Activated CD4-positive, alpha-beta T cell treated with anti-CD3 and anti-CD28 coated beads, Interleukin-2, Interleukin-6, amounts not matched to agents 100 ng/mL and 50 ng/mL, durations not matched to agents 16 hours and 8 hours (primary cell): ENCODE measurements at regions not wholly inside any gene's neighbourhood (a gene's known extent, or its start where the extent isn't known, plus 50 kb on each side); places are given as distances from the start of the nearest gene placed in this dataset.

ENCODE experiments used
- DNase-seq: peaks from one replicate; pipeline ENCODE4 v3.0.0-alpha.2; 2020

GRCh38 chr19:30314056-30314804 lies 58.0 kb upstream of the ZNF536 start:
- DNase-seq = no peak

GRCh38 chr19:30314805-30315155 lies 57.4 kb upstream of the ZNF536 start:
- no peak for DNase-seq

GRCh38 chr19:30315159-30315558 lies 57.0 kb upstream of the ZNF536 start:
- DNase-seq = no peak

- DNase-seq = no peak
Measured at GRCh38 chr19:30316000-30316491, 56.1 kb upstream of the ZNF536 start.

- DNase-seq = no peak
Measured at GRCh38 chr19:30316560-30317106, 55.6 kb upstream of the ZNF536 start.

GRCh38 chr19:30317403-30317802 lies 54.8 kb upstream of the ZNF536 start:
- DNase-seq = no peak

GRCh38 chr19:30318261-30318660 lies 53.9 kb upstream of the ZNF536 start:
- DNase-seq = no peak

GRCh38 chr19:30318936-30319335 lies 53.2 kb upstream of the ZNF536 start:
- no peak for DNase-seq

GRCh38 chr19:30319411-30319810 lies 52.8 kb upstream of the ZNF536 start:
- no peak for DNase-seq

- DNase-seq = no peak
Measured at GRCh38 chr19:30319876-30320275, 52.3 kb upstream of the ZNF536 start.

GRCh38 chr19:30320466-30320865 lies 51.7 kb upstream of the ZNF536 start:
- no peak for DNase-seq

GRCh38 chr19:30320916-30321315 lies 51.3 kb upstream of the ZNF536 start:
- no peak for DNase-seq
